Keratinocyte (primary cell): ENCODE measurements at regions not wholly inside any gene's neighbourhood (a gene's known extent, or its start where the extent isn't known, plus 50 kb on each side); places are given as distances from the start of the nearest gene placed in this dataset.
A peak's percentile ranks its signal among the peaks of the same experiment; 100 is the strongest.

Experiments
- DNase-seq: peaks from one replicate; pipeline ENCODE4 v3.0.0-alpha.2; 2011; ENCODE audit warnings: low read depth, missing footprints, low spot score
- FAIRE-seq: peaks from 2 replicates; lab custom pipeline; 2011; peaks lifted over from hg19 to GRCh38; lab: Jason Lieb, UNC
- H2AFZ ChIP-seq: 2 replicates; pipeline ENCODE4 v1.6.0; 2012; ENCODE audit warnings: low read length, control low read depth, inconsistent platforms; ENCODE audit not compliant: control insufficient read depth
- H3K27ac ChIP-seq: 2 replicates; pipeline ENCODE4 v1.5.1; 2011; ENCODE audit warnings: low read length; ENCODE audit not compliant: control insufficient read depth, insufficient read depth
- H3K27me3 ChIP-seq: 3 replicates; pipeline ENCODE4 v1.6.0; 2011; ENCODE audit warnings: low read length; ENCODE audit not compliant: control insufficient read depth, insufficient read depth; ENCODE audit errors: extremely low read depth
- H3K36me3 ChIP-seq, 2 experiments: 2 replicates in 1 of 2; 3 replicates in 1 of 2; pipeline ENCODE4 v1.5.1; 2011; ENCODE audit warnings: low read length in 2 of 2, mild to moderate bottlenecking in 1 of 2; ENCODE audit not compliant: control insufficient read depth in 2 of 2, insufficient read depth in 2 of 2; ENCODE audit errors: extremely low read depth in 1 of 2
- H3K4me1 ChIP-seq: 3 replicates; pipeline ENCODE4 v1.5.1; 2011; ENCODE audit warnings: low read length; ENCODE audit not compliant: control insufficient read depth, insufficient read depth; ENCODE audit errors: extremely low read depth
- H3K4me2 ChIP-seq: 3 replicates; pipeline ENCODE4 v1.6.0; 2011; ENCODE audit warnings: low read depth, low read length; ENCODE audit not compliant: control insufficient read depth, insufficient read depth; ENCODE audit errors: extremely low read depth
- H3K4me3 ChIP-seq, 3 experiments: fragments of 200-600 bp in 1 of 3; sonication (generic) in 1 of 3; 2 replicates in 2 of 3; 3 replicates in 1 of 3; pipeline ENCODE4 v1.5.1; 2011 to 2016; ENCODE audit warnings: low read length in 3 of 3, mild to moderate bottlenecking in 3 of 3, control low read depth in 2 of 3, inconsistent platforms in 1 of 3, low read depth in 1 of 3, mixed read lengths in 1 of 3, mixed run types in 1 of 3, moderate library complexity in 1 of 3; ENCODE audit not compliant: control insufficient read depth in 2 of 3, insufficient read depth in 2 of 3; ENCODE audit errors: extremely low read depth in 1 of 3
- H3K79me2 ChIP-seq: 2 replicates; pipeline ENCODE4 v1.6.0; 2012; ENCODE audit warnings: low read length; ENCODE audit not compliant: control insufficient read depth, insufficient read depth
- H3K9ac ChIP-seq: 3 replicates; pipeline ENCODE4 v1.6.0; 2011; ENCODE audit warnings: low read length; ENCODE audit not compliant: control insufficient read depth, insufficient read depth; ENCODE audit errors: extremely low read depth
- H3K9me1 ChIP-seq: 3 replicates; pipeline ENCODE4 v1.6.0; 2011; ENCODE audit warnings: low read length; ENCODE audit not compliant: control insufficient read depth, insufficient read depth; ENCODE audit errors: extremely low read depth
- H3K9me3 ChIP-seq: 2 replicates; pipeline ENCODE4 v1.5.1; 2012; ENCODE audit warnings: low read depth, low read length; ENCODE audit not compliant: control insufficient read depth
- H4K20me1 ChIP-seq: 3 replicates; pipeline ENCODE4 v1.6.0; 2011; ENCODE audit warnings: low read length; ENCODE audit not compliant: control insufficient read depth, insufficient read depth; ENCODE audit errors: extremely low read depth
- EZH2 ChIP-seq: IDR thresholded peaks from one replicate; pipeline ENCODE4 v1.6.1; 2012; ENCODE audit warnings: inconsistent platforms, mild to moderate bottlenecking, low read length, moderate library complexity
- dilution Hi-C: fragments of 300-500 bp; cut with MboI; formaldehyde crosslinking; loops from one replicate; pipeline ENCODE4 v1.7.0; 2020; ENCODE audit warnings: low sequenced_read_pairs; ENCODE audit not compliant: extremely low pct_ligation_motif_present
- TF ChIP-seq, protein P1 (sequence below), 3 experiments: IDR thresholded peaks in 1 of 3; conservative IDR thresholded peaks in 1 of 3; optimal IDR thresholded peaks in 1 of 3; 2 replicates in 2 of 3; 3 replicates in 1 of 3; pipeline versions ENCODE3 to v1.5.1; 2011; ENCODE audit warnings: low read length in 3 of 3, mild to moderate bottlenecking in 3 of 3, moderate library complexity in 2 of 3, control low read depth in 1 of 3, inconsistent platforms in 1 of 3; ENCODE audit not compliant: insufficient read depth in 2 of 3; ENCODE audit errors: extremely low read depth in 1 of 3

DNA sequence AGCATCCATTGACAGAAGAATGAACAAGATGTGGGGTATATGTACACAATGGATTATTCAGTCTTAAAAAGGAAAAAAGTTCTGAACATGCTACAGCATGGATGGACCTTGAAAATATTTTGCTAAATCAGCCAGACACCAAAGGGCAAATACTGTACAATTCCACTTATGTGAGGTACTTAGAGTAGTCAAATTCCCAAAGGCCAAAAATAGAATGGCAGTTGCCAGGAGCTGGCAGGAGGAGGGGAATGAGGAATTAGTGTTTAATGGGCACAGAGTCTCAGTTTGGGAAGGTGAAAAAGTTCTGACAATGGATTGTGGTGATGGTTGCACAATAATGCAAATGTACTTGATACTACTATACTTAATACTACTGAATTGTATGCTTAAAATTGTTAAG, 193.2 kb downstream of the MBD2 start:
- no peaks in the 10 kb centered on the region for H3K4me1 ChIP-seq
- no peak for DNase-seq
- no peak overlapping the region for H3K4me3 ChIP-seq
- H3K9me1 ChIP-seq: no peaks in the 10 kb centered on the region
- H3K36me3 ChIP-seq: no peaks in the 10 kb centered on the region
- no peaks in the 10 kb centered on the region for H3K27me3 ChIP-seq
- H4K20me1 ChIP-seq: no peaks in the 10 kb centered on the region
- TF ChIP-seq, protein P1, sequence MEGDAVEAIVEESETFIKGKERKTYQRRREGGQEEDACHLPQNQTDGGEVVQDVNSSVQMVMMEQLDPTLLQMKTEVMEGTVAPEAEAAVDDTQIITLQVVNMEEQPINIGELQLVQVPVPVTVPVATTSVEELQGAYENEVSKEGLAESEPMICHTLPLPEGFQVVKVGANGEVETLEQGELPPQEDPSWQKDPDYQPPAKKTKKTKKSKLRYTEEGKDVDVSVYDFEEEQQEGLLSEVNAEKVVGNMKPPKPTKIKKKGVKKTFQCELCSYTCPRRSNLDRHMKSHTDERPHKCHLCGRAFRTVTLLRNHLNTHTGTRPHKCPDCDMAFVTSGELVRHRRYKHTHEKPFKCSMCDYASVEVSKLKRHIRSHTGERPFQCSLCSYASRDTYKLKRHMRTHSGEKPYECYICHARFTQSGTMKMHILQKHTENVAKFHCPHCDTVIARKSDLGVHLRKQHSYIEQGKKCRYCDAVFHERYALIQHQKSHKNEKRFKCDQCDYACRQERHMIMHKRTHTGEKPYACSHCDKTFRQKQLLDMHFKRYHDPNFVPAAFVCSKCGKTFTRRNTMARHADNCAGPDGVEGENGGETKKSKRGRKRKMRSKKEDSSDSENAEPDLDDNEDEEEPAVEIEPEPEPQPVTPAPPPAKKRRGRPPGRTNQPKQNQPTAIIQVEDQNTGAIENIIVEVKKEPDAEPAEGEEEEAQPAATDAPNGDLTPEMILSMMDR (optimal IDR thresholded peaks at IDR 0.05 in 1 of 3, IDR thresholded peaks at IDR 0.05 in 1 of 3, conservative IDR thresholded peaks at IDR 0.05 in 1 of 3; ENCODE audit: extremely low read depth in 1 of 3, insufficient read depth in 2 of 3, low read length in 3 of 3): no peak
- TF ChIP-seq EZH2: no peak
- FAIRE-seq: no peak
- H3K9me3 ChIP-seq: no peaks in the 10 kb centered on the region
- H2AFZ ChIP-seq: peak overlapping the region; percentile 36
- H3K27ac ChIP-seq: no peak overlapping the region
- no peak overlapping the region for H3K9ac ChIP-seq
- H3K79me2 ChIP-seq: no peaks in the 10 kb centered on the region
- dilution Hi-C loops: no loop called here
- no peak overlapping the region for H3K4me2 ChIP-seq

DNA sequence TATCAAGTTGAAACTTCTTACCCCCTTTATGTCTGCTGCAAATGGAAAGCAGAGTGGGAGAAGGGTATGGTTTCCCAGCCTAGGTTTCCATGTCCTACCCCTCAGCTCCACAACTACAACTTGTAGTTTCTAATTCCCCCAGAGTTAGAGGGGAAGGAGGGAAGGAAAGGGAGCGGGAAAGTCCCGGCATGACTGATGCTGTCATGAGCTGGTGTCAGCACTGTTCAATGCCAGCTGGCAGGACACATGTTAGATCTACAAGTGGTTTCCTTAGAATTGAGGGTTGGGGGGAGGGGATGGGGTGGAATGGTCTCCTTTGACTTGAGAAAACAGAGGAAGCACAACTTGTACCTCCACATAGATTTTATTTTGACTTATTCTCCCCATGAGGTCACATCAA, 194.0 kb downstream of the MBD2 start:
- no peaks in the 10 kb centered on the region for H3K4me1 ChIP-seq
- H3K27me3 ChIP-seq: no peaks in the 10 kb centered on the region
- H3K27ac ChIP-seq: no peak overlapping the region
- dilution Hi-C loops: no loop called here
- no peak overlapping the region for H3K9ac ChIP-seq
- DNase-seq (no peak), FAIRE-seq (no peak)
- no peaks in the 10 kb centered on the region for H3K9me3 ChIP-seq
- H3K9me1 ChIP-seq: no peaks in the 10 kb centered on the region
- no peaks in the 10 kb centered on the region for H4K20me1 ChIP-seq
- TF ChIP-seq, protein P1 (optimal IDR thresholded peaks at IDR 0.05 in 1 of 3, IDR thresholded peaks at IDR 0.05 in 1 of 3, conservative IDR thresholded peaks at IDR 0.05 in 1 of 3; ENCODE audit: extremely low read depth in 1 of 3, insufficient read depth in 2 of 3, low read length in 3 of 3): no peak
- no peak for TF ChIP-seq EZH2
- no peaks in the 10 kb centered on the region for H3K79me2 ChIP-seq
- no peak overlapping the region for H3K4me2 ChIP-seq
- H2AFZ ChIP-seq: no peak overlapping the region
- no peaks in the 10 kb centered on the region for H3K36me3 ChIP-seq
- no peak overlapping the region for H3K4me3 ChIP-seq
